ENCODE measurements at regions not wholly inside any gene's neighbourhood (a gene's known extent, or its start where the extent isn't known, plus 50 kb on each side); places are given as distances from the start of the nearest gene placed in this dataset.
"Not testable (repeated sequence)": the region's sequence is repeated elsewhere in the genome, so short reads cannot be mapped to it uniquely, and the experiment has no call there.

GRCh38 chr11:96567176-96567575, 177.4 kb downstream of the JRKL start:
- Histone ChIP-seq H3K36me3 (replicated peaks) (no peaks in the 10 kb centered on the region), H3K27me3 (replicated peaks) (no peaks in the 10 kb centered on the region), H3K4me3 (ENCODE audit: low read depth, low read length) (peak overlapping the region; percentile 3), H3K27ac (no peak overlapping the region)
- in situ Hi-C loops (cut with HindIII; ENCODE audit: low pct_ligation_motif_present, low sequenced_read_pairs), result no loop called here
- TF ChIP-seq, protein P1, sequence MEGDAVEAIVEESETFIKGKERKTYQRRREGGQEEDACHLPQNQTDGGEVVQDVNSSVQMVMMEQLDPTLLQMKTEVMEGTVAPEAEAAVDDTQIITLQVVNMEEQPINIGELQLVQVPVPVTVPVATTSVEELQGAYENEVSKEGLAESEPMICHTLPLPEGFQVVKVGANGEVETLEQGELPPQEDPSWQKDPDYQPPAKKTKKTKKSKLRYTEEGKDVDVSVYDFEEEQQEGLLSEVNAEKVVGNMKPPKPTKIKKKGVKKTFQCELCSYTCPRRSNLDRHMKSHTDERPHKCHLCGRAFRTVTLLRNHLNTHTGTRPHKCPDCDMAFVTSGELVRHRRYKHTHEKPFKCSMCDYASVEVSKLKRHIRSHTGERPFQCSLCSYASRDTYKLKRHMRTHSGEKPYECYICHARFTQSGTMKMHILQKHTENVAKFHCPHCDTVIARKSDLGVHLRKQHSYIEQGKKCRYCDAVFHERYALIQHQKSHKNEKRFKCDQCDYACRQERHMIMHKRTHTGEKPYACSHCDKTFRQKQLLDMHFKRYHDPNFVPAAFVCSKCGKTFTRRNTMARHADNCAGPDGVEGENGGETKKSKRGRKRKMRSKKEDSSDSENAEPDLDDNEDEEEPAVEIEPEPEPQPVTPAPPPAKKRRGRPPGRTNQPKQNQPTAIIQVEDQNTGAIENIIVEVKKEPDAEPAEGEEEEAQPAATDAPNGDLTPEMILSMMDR (IDR thresholded peaks at IDR 0.05; ENCODE audit: low read depth, low read length, missing control alignments), result no peak
- DNase-seq, result no peak

- in situ Hi-C loops (cut with HindIII; ENCODE audit: low pct_ligation_motif_present, low sequenced_read_pairs), result no loop called here
- no peaks in the 10 kb centered on the region for H3K36me3 ChIP-seq (replicated peaks)
- H3K4me3 ChIP-seq (ENCODE audit: low read depth, low read length), result no peak overlapping the region
- no peak for DNase-seq
- no peaks in the 10 kb centered on the region for H3K27me3 ChIP-seq (replicated peaks)
- no peak overlapping the region for H3K27ac ChIP-seq
- TF ChIP-seq, protein P1 (IDR thresholded peaks at IDR 0.05; ENCODE audit: low read depth, low read length, missing control alignments), result no peak
Measured at GRCh38 chr11:96567667-96568066, 177.9 kb downstream of the JRKL start.

DNA sequence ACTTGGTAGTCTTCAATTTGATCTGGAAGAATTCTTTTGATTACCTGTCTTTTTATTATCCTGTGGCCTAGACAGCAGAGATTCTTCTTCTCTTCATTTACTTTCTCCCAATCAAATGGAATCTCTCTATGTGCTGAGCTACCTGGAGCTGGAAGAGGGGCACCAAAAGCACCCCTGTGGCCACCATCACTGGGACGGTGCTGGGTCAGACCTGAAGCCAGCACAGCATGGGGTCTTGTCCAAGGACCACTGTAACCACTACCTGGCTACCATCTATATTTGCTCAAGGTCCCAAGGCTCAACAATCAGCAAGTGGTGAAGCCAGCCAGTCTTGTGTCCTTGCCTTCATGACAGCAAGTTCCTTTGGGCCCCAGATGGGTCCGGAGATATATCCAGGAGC, 186.6 kb downstream of the JRKL start:
- TF ChIP-seq, protein P1 (IDR thresholded peaks at IDR 0.05; ENCODE audit: low read depth, low read length, missing control alignments), result no peak
- in situ Hi-C loops (cut with HindIII; ENCODE audit: low pct_ligation_motif_present, low sequenced_read_pairs), result no loop called here
- no peaks in the 10 kb centered on the region for H3K36me3 ChIP-seq (replicated peaks)

GRCh38 chr11:96578379-96578778, 188.6 kb downstream of the JRKL start:
- TF ChIP-seq, protein P1 (IDR thresholded peaks at IDR 0.05; ENCODE audit: low read depth, low read length, missing control alignments), result no peak
- in situ Hi-C loops (cut with HindIII; ENCODE audit: low pct_ligation_motif_present, low sequenced_read_pairs), result no loop called here
- H3K4me3 ChIP-seq (ENCODE audit: low read depth, low read length), result no peak overlapping the region
- H3K36me3 ChIP-seq (replicated peaks), result no peaks in the 10 kb centered on the region
- no peak for DNase-seq
- H3K27me3 ChIP-seq (replicated peaks), result no peaks in the 10 kb centered on the region
- H3K27ac ChIP-seq, result no peak overlapping the region

More for the DNA sequence above, 186.6 kb downstream of the JRKL start:
- Histone ChIP-seq H3K27me3 (replicated peaks) (no peaks in the 10 kb centered on the region), H3K4me3 (ENCODE audit: low read depth, low read length) (no peak overlapping the region), H3K27ac (no peak overlapping the region)
- no peak for DNase-seq

- no peak for DNase-seq
- H3K36me3 ChIP-seq (replicated peaks), result no peaks in the 10 kb centered on the region
- no peaks in the 10 kb centered on the region for H3K27me3 ChIP-seq (replicated peaks)
- in situ Hi-C loops (cut with HindIII; ENCODE audit: low pct_ligation_motif_present, low sequenced_read_pairs), result no loop called here
- H3K27ac ChIP-seq, result no peak overlapping the region
- H3K4me3 ChIP-seq (ENCODE audit: low read depth, low read length), result no peak overlapping the region
- TF ChIP-seq, protein P1 (IDR thresholded peaks at IDR 0.05; ENCODE audit: low read depth, low read length, missing control alignments), result no peak
Measured at GRCh38 chr11:96579656-96580055, 189.8 kb downstream of the JRKL start.

DNA sequence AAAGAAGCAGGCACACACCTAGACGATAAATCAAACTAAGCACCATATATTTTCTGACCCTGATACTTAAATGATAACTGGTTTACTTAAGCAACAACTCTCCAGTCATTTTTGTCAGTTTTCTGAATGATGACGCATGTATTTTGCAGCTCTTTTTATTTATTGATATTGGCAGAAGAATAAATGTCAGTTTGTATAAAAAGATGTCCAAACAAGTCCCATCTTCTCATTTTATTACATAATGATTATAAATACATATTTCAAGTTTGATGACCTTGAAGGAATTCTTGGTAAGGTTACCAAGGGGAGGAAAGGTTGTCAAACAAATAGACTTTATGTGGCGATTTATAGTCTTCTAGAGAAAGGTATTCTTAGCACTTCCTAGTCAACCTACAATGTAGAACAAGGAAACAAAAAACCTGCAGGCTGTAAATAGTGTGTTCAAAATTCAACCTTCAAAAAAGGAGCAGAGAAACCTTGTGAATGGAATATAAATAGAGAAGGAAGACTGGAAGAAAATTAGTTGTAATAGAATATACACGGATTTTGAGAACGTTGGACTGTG, 190.7 kb downstream of the JRKL start:
- Histone ChIP-seq H3K36me3 (replicated peaks) (no peaks in the 10 kb centered on the region), H3K4me3 (ENCODE audit: low read depth, low read length) (no peak overlapping the region), H3K27ac (no peak overlapping the region), H3K27me3 (replicated peaks) (no peaks in the 10 kb centered on the region)
- in situ Hi-C loops (cut with HindIII; ENCODE audit: low pct_ligation_motif_present, low sequenced_read_pairs), result no loop called here
- TF ChIP-seq, protein P1 (IDR thresholded peaks at IDR 0.05; ENCODE audit: low read depth, low read length, missing control alignments), result no peak
- DNase-seq, result no peak

- in situ Hi-C loops (cut with HindIII; ENCODE audit: low pct_ligation_motif_present, low sequenced_read_pairs); H3K27me3 ChIP-seq (replicated peaks); H3K36me3 ChIP-seq (replicated peaks); H3K27ac ChIP-seq; H3K4me3 ChIP-seq (ENCODE audit: low read depth, low read length); DNase-seq: not testable (repeated sequence)
Measured at GRCh38 chr11:96585944-96586880, 196.4 kb downstream of the JRKL start.

DNA sequence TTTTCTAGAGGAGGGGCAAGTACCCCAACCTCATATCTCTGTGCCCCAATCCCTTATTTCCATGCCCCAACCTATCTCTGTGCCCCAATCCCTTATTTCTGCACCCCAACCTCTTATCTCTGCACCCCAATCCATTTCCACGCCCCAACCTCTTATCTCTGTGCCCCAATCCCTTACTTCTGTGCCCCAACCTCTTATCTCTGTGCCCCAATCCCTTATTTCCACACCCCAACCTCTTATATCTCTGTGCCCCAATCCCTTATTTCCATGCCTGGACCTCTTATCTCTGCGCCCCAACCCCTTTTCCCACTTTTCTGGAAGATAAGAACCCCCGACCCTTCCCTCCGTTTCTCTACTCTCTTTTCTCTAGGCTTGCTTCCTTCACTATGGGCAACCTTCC, 199.0 kb downstream of the JRKL start:
- H3K27ac ChIP-seq; H3K36me3 ChIP-seq (replicated peaks); H3K4me3 ChIP-seq (ENCODE audit: low read depth, low read length); H3K27me3 ChIP-seq (replicated peaks); in situ Hi-C loops (cut with HindIII; ENCODE audit: low pct_ligation_motif_present, low sequenced_read_pairs); DNase-seq: not testable (repeated sequence)

Measured in brain microvascular endothelial cell (primary cell).